HG02763 (cell line): ENCODE measurements at regions not wholly inside any gene's neighbourhood (a gene's known extent, or its start where the extent isn't known, plus 50 kb on each side); places are given as distances from the start of the nearest gene placed in this dataset.
"Not testable (repeated sequence)": the region's sequence is repeated elsewhere in the genome, so short reads cannot be mapped to it uniquely, and the experiment has no call there.

Experiments used
- ATAC-seq: cut with Tn5 transposase; IDR thresholded peaks from one replicate; pipeline ENCODE4 v1.9.1; 2021; ENCODE audit warnings: mild to moderate bottlenecking, moderate library complexity; ENCODE audit not compliant: unreplicated experiment

GRCh38 chr7:86375602-86376001 lies 268.1 kb upstream of the GRM3 start:
- not testable (repeated sequence) for ATAC-seq

- no peak for ATAC-seq
These were observed 271.4 kb upstream of the GRM3 start for GRCh38 chr7:86372262-86372661.

GRCh38 chr7:86366946-86367345 lies 276.8 kb upstream of the GRM3 start:
- ATAC-seq: no peak

GRCh38 chr7:86340407-86340806 lies 303.3 kb upstream of the GRM3 start:
- ATAC-seq: not testable (repeated sequence)

- no peak for ATAC-seq
These were observed 304.7 kb upstream of the GRM3 start for GRCh38 chr7:86339051-86339450.

- no peak for ATAC-seq
These were observed 314.8 kb upstream of the GRM3 start for GRCh38 chr7:86328801-86329433.

- no peak for ATAC-seq
These were observed 316.9 kb upstream of the GRM3 start for GRCh38 chr7:86326847-86327246.

GRCh38 chr7:86320889-86321288 lies 322.8 kb upstream of the GRM3 start:
- ATAC-seq: no peak

GRCh38 chr7:86320341-86320740 lies 323.4 kb upstream of the GRM3 start:
- ATAC-seq: no peak

GRCh38 chr7:86313842-86314241 lies 329.9 kb upstream of the GRM3 start:
- no peak for ATAC-seq

- ATAC-seq: no peak
These were observed 342.4 kb upstream of the GRM3 start for GRCh38 chr7:86301301-86301700.

- ATAC-seq: no peak
These were observed 348.2 kb upstream of the GRM3 start for GRCh38 chr7:86295526-86295925.

GRCh38 chr7:86282014-86282682 lies 361.6 kb upstream of the GRM3 start:
- no peak for ATAC-seq

GRCh38 chr7:86280150-86280549 lies 363.6 kb upstream of the GRM3 start:
- ATAC-seq: no peak

- no peak for ATAC-seq
These were observed 380.9 kb upstream of the GRM3 start for GRCh38 chr7:86262781-86263180.

GRCh38 chr7:86257894-86258293 lies 385.8 kb upstream of the GRM3 start:
- no peak for ATAC-seq

GRCh38 chr7:86252406-86252805 lies 391.3 kb upstream of the GRM3 start:
- no peak for ATAC-seq

GRCh38 chr7:86248977-86249376 lies 394.7 kb upstream of the GRM3 start:
- no peak for ATAC-seq

GRCh38 chr7:86243171-86243570 lies 400.5 kb upstream of the GRM3 start:
- ATAC-seq: no peak

- ATAC-seq: no peak
These were observed 417.5 kb upstream of the GRM3 start for GRCh38 chr7:86226191-86226590.

- ATAC-seq: no peak
These were observed 420.9 kb upstream of the GRM3 start for GRCh38 chr7:86222806-86223205.

- ATAC-seq: no peak
These were observed 429.0 kb upstream of the GRM3 start for GRCh38 chr7:86214734-86215133.

GRCh38 chr7:86212976-86213375 lies 430.7 kb upstream of the GRM3 start:
- no peak for ATAC-seq
